SK-N-SH treated with all-trans-retinoic acid at 6 μM for 48 hours (cell line): ENCODE measurements at regions not wholly inside any gene's neighbourhood (a gene's known extent, or its start where the extent isn't known, plus 50 kb on each side); places are given as distances from the start of the nearest gene placed in this dataset.

Experiments used
- CREB5 ChIP-seq: fragments of 250-450 bp; sonication (Bioruptor Pico); IDR thresholded peaks from 2 replicates; pipeline ENCODE4 v1.5.1; 2020; ENCODE audit warnings: low read depth, mild to moderate bottlenecking, moderate library complexity
- ESRRG ChIP-seq: fragments of 250-450 bp; sonication (Bioruptor Pico); IDR thresholded peaks from 2 replicates; pipeline ENCODE4 v1.6.1; 2021; ENCODE audit warnings: mild to moderate bottlenecking
- GLIS3 ChIP-seq: fragments of 250-450 bp; sonication (Bioruptor Pico); IDR thresholded peaks from 2 replicates; pipeline ENCODE4 v1.5.0; 2020; ENCODE audit warnings: mild to moderate bottlenecking, moderate library complexity
- ISL1 ChIP-seq: fragments of 250-450 bp; sonication (Bioruptor Pico); IDR thresholded peaks from 2 replicates; pipeline ENCODE4 v2.1.2; 2022; ENCODE audit warnings: mild to moderate bottlenecking, moderate library complexity
- PATZ1 ChIP-seq: fragments of 250-450 bp; sonication (Bioruptor Pico); IDR thresholded peaks from 2 replicates; pipeline ENCODE4 v1.8.0; 2020; ENCODE audit warnings: mild to moderate bottlenecking, moderate library complexity, borderline replicate concordance
- PPARA ChIP-seq: fragments of 250-450 bp; sonication (Bioruptor Pico); IDR thresholded peaks from 2 replicates; pipeline ENCODE4 v1.5.0; 2020; ENCODE audit warnings: mild to moderate bottlenecking, borderline replicate concordance
- RARB ChIP-seq: fragments of 250-450 bp; sonication (Bioruptor Pico); IDR thresholded peaks from 2 replicates; pipeline ENCODE4 v1.8.0; 2021; ENCODE audit warnings: mild to moderate bottlenecking, moderate library complexity
- SNAI2 ChIP-seq: fragments of 250-450 bp; sonication (Bioruptor Pico); IDR thresholded peaks from 2 replicates; pipeline ENCODE4 v1.5.0; 2020; ENCODE audit warnings: mild to moderate bottlenecking, moderate library complexity
- TSHZ2 ChIP-seq: fragments of 250-450 bp; sonication (Bioruptor Pico); IDR thresholded peaks from 2 replicates; pipeline ENCODE4 v1.5.0; 2020; ENCODE audit warnings: mild to moderate bottlenecking, moderate library complexity
- ZC3H10 ChIP-seq: fragments of 250-450 bp; sonication (Bioruptor Pico); IDR thresholded peaks from 2 replicates; pipeline ENCODE4 v1.5.1; 2021; ENCODE audit warnings: mild to moderate bottlenecking, moderate library complexity
- ZNF565 ChIP-seq: fragments of 450-650 bp; formaldehyde crosslinking; conservative IDR thresholded peaks from 2 replicates; pipeline ENCODE4 v1.5.0; 2020; ENCODE audit warnings: low read depth, mild to moderate bottlenecking, moderate library complexity
- ZNF8 ChIP-seq: fragments of 450-650 bp; formaldehyde crosslinking; IDR thresholded peaks from 2 replicates; pipeline ENCODE4 v1.5.0; 2020; ENCODE audit warnings: mild to moderate bottlenecking, moderate library complexity

- TF ChIP-seq ZC3H10 (CRISPR knock-in tag) (no peak), GLIS3 (CRISPR knock-in tag) (no peak), PATZ1 (no peak), CREB5 (no peak), ESRRG (CRISPR knock-in tag) (no peak), ISL1 (CRISPR knock-in tag) (no peak), TSHZ2 (CRISPR knock-in tag) (no peak), RARB (CRISPR knock-in tag) (no peak), SNAI2 (no peak), ZNF8 (CRISPR knock-in tag) (no peak), PPARA (CRISPR knock-in tag) (no peak), ZNF565 (CRISPR knock-in tag) (no peak)
Measured at GRCh38 chr3:74267588-74268184, 346.8 kb downstream of the CNTN3 start.
